RWPE2 (cell line): ENCODE measurements at regions not wholly inside any gene's neighbourhood (a gene's known extent, or its start where the extent isn't known, plus 50 kb on each side); places are given as distances from the start of the nearest gene placed in this dataset.

Experiments
- ATAC-seq: fragments of 200-7000 bp; cut with Tn5 transposase; 3 replicates; pipeline ENCODE4 v1.9.1; 2021; ENCODE audit warnings: low read depth
- DNase-seq: peaks from one replicate; pipeline ENCODE4 v3.0.0-alpha.2; 2020; ENCODE audit warnings: low spot score
- H3K27ac ChIP-seq: fragments of 450-650 bp; 2 replicates; pipeline ENCODE4 v1.5.1; 2017; ENCODE audit warnings: mild to moderate bottlenecking; ENCODE audit not compliant: poor library complexity, severe bottlenecking
- H3K27me3 ChIP-seq: fragments of 250-450 bp; sonication (Bioruptor Pico); 2 replicates; pipeline ENCODE4 v1.5.1; 2021; ENCODE audit warnings: mild to moderate bottlenecking, moderate library complexity; ENCODE audit not compliant: insufficient read depth, poor library complexity, severe bottlenecking
- H3K36me3 ChIP-seq: fragments of 250-450 bp; sonication (Bioruptor Pico); 2 replicates; pipeline ENCODE4 v1.5.1; 2020; ENCODE audit warnings: low read depth, mild to moderate bottlenecking, moderate library complexity
- H3K4me1 ChIP-seq: fragments of 250-450 bp; sonication (Bioruptor Pico); 2 replicates; pipeline ENCODE4 v1.5.1; 2021; ENCODE audit warnings: mild to moderate bottlenecking, moderate library complexity; ENCODE audit not compliant: insufficient read depth, poor library complexity, severe bottlenecking
- H3K4me3 ChIP-seq: fragments of 250-450 bp; sonication (Bioruptor Pico); 2 replicates; pipeline ENCODE4 v1.5.1; 2021; ENCODE audit warnings: mild to moderate bottlenecking, moderate library complexity; ENCODE audit not compliant: severe bottlenecking
- H3K9me3 ChIP-seq: fragments of 250-450 bp; sonication (Bioruptor Pico); 2 replicates; pipeline ENCODE4 v1.5.1; 2021; ENCODE audit warnings: mild to moderate bottlenecking, moderate library complexity; ENCODE audit not compliant: severe bottlenecking
- CTCF ChIP-seq: fragments of 450-650 bp; IDR thresholded peaks from one replicate; pipeline ENCODE4 v1.5.1; 2017; ENCODE audit warnings: mild to moderate bottlenecking, moderate library complexity; ENCODE audit not compliant: poor library complexity, severe bottlenecking

DNA sequence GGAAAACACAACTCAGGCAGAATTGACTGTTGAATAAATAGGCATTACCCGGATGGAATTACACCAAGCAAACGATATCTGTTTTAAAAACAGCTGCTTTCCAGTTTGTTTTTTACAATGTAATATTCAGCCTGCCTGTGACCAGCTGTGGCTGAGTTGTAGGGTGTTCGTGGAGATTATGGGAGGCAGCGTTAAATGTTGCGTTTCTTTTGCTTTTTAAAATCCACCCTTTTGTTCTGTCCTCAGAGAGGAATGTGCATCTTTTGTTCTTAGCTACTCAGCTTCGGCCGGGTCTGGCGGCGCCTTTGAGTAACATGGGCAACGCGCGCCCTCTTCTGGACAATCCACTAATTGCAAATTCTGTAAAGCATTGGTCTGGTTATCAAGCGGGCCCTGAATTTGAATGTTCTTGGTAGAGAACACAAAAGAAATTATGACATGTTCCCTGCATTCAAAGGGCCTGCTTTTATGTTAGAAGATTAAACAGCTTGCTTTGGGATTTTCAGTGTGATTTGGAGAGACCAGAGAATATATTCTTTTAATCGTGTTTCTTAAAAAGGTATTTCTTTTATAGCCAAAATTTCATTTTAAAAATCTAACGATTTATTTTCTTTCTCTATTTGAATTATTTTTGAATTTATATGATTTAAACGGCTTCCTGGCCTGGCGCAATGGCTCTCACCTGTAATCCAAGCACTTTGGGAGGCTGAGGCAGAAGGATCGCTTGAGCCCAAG is 76.3 kb upstream of the TRIM2 start:
- peak; percentile 93 for TF ChIP-seq CTCF
- no peak overlapping the region for H3K4me3 ChIP-seq
- H3K27ac ChIP-seq, result no peak overlapping the region
- DNase-seq (no peak), ATAC-seq (peak; percentile 92)
- no peaks in the 10 kb centered on the region for H3K9me3 ChIP-seq
- no peaks in the 10 kb centered on the region for H3K36me3 ChIP-seq
- H3K4me1 ChIP-seq, result no peaks in the 10 kb centered on the region
- H3K27me3 ChIP-seq, result no peaks in the 10 kb centered on the region

DNA sequence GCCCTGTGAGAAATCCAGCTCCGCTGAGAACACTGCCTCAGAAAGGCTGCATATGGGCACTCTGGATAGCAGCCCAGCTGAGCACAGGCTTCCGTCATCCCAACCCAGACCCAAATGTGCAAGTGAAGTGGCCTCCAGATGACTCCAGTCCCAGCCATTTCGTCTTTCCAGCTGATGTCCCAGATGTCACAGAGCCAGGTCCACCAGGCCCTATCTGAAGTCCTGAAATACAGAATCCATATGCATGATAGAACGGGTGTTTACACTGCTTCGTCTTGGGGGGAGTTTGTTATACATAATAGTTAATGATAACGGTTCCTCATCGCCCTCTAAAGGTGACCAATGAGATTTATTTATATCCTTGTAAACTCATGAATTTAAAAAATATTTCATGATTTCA is 72.6 kb upstream of the TRIM2 start:
- ATAC-seq, result no peak
- TF ChIP-seq CTCF, result peak; percentile 26
- Histone ChIP-seq H3K9me3 (no peaks in the 10 kb centered on the region), H3K27me3 (no peaks in the 10 kb centered on the region), H3K4me1 (no peaks in the 10 kb centered on the region), H3K27ac (no peak overlapping the region), H3K36me3 (no peaks in the 10 kb centered on the region), H3K4me3 (no peak overlapping the region)
- peak; percentile 9 for DNase-seq

DNA sequence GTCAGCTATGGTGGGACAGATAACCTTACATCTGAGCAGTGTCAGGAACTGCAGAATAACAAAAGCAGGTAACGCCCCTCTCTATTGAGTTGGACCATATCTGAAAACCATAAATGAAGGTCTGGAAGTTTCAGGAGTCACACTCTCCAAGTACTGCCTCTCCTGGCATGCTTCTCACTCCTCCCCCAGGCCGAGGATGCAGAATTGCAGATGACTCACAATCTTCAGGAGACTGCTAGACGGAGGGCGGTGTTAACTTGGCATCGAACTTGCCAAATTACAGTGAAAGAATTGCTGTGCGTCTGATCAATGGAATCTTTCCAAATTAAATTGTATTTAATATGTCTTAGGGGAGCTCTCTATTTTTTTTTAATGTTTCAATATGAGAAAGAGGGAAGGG is 67.1 kb upstream of the TRIM2 start:
- no peak for TF ChIP-seq CTCF
- no peaks in the 10 kb centered on the region for H3K36me3 ChIP-seq
- H3K4me1 ChIP-seq, result no peaks in the 10 kb centered on the region
- H3K27me3 ChIP-seq, result no peaks in the 10 kb centered on the region
- H3K27ac ChIP-seq, result no peak overlapping the region
- DNase-seq (peak; percentile 73), ATAC-seq (peak; percentile 92)
- H3K9me3 ChIP-seq, result no peaks in the 10 kb centered on the region
- H3K4me3 ChIP-seq, result no peak overlapping the region

DNA sequence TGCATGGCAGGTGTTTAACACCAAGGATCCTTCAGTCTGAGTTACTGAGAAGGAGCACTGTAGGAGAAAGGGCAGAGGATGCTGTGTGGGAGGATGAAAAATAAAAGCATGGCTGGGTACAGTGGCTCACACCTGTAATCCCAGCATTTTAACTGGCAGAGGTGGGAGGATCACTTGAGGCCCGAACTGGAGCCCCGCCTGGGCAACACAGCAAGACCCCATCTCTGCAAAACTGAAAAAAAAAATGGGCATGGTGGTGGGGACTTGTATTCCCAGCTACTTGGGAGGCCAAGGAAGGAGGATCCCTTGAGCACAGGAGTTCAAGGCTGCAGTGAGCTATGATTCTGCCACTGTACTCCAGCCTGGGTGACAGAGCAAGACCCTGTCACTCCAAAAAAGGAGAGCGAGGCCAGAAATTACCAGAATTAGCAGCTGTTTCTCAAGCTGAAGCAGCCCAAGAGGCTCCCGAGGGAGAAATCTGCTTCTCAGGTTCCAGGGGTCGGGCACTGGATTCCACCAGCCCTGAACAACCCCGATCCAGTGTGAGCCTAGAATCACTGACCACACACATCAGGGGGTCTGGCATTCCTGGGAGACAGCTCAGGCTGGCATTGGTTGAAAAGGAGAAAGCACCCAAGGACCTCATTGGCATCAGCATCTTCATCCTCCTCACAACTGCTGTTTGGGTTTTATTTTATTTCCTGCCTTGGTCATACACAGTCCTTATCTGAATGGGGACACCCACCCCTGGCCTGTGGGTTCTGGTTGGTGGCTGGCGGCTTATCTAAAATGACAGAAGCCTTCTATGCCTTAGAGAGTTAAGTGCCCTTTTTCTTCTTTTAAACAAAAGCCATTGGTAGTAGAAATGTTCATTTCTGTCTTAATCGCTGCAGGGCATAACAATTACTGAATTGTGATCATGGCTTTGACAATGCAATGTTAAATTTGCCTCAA is 66.3 kb upstream of the TRIM2 start:
- Histone ChIP-seq H3K4me3 (no peak overlapping the region), H3K9me3 (no peaks in the 10 kb centered on the region), H3K4me1 (no peaks in the 10 kb centered on the region), H3K27me3 (no peaks in the 10 kb centered on the region), H3K27ac (no peak overlapping the region), H3K36me3 (no peaks in the 10 kb centered on the region)
- no peak for TF ChIP-seq CTCF
- DNase-seq (peak; percentile 10), ATAC-seq (no peak)
